ENCODE measurements at regions not wholly inside any gene's neighbourhood (a gene's known extent, or its start where the extent isn't known, plus 50 kb on each side); places are given as distances from the start of the nearest gene placed in this dataset.
A peak's percentile ranks its signal among the peaks of the same experiment; 100 is the strongest.

DNA sequence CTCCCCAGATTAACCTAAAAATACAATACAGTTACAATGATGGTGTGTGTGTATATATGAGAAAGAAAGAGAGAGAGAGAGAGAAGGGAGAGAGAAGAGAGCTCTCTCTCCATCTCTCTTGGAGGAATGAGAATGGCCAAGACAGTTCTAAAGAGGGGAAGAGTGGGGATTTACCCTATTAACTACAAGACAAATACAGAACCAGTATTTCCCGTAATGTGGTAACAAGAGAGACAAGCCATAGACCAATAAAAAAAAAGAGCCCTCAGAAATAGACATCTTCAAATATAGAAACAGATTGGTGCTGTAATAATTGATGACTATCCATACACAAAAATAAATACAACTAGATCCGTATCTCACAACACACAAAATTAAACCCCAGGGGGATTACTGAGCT, 87.0 kb downstream of the NSMCE3 start:
- DNase-seq (ENCODE audit: low spot score in 2 of 2): no peak
- TF ChIP-seq POLR2A (IDR thresholded peaks at IDR 0.05): no peak
- TF ChIP-seq, protein P1, sequence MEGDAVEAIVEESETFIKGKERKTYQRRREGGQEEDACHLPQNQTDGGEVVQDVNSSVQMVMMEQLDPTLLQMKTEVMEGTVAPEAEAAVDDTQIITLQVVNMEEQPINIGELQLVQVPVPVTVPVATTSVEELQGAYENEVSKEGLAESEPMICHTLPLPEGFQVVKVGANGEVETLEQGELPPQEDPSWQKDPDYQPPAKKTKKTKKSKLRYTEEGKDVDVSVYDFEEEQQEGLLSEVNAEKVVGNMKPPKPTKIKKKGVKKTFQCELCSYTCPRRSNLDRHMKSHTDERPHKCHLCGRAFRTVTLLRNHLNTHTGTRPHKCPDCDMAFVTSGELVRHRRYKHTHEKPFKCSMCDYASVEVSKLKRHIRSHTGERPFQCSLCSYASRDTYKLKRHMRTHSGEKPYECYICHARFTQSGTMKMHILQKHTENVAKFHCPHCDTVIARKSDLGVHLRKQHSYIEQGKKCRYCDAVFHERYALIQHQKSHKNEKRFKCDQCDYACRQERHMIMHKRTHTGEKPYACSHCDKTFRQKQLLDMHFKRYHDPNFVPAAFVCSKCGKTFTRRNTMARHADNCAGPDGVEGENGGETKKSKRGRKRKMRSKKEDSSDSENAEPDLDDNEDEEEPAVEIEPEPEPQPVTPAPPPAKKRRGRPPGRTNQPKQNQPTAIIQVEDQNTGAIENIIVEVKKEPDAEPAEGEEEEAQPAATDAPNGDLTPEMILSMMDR (IDR thresholded peaks at IDR 0.05): no peak
- 49 to 63% methylated on average over 2 of the region's 2 CpGs for WGBS, 2 donors
- intact Hi-C loops (cut with DNase I; ENCODE audit: low total_unique reads): no loop called here
- no peak overlapping the region for H3K4me3 ChIP-seq (ENCODE audit: low read depth, poor library complexity, severe bottlenecking)

DNA sequence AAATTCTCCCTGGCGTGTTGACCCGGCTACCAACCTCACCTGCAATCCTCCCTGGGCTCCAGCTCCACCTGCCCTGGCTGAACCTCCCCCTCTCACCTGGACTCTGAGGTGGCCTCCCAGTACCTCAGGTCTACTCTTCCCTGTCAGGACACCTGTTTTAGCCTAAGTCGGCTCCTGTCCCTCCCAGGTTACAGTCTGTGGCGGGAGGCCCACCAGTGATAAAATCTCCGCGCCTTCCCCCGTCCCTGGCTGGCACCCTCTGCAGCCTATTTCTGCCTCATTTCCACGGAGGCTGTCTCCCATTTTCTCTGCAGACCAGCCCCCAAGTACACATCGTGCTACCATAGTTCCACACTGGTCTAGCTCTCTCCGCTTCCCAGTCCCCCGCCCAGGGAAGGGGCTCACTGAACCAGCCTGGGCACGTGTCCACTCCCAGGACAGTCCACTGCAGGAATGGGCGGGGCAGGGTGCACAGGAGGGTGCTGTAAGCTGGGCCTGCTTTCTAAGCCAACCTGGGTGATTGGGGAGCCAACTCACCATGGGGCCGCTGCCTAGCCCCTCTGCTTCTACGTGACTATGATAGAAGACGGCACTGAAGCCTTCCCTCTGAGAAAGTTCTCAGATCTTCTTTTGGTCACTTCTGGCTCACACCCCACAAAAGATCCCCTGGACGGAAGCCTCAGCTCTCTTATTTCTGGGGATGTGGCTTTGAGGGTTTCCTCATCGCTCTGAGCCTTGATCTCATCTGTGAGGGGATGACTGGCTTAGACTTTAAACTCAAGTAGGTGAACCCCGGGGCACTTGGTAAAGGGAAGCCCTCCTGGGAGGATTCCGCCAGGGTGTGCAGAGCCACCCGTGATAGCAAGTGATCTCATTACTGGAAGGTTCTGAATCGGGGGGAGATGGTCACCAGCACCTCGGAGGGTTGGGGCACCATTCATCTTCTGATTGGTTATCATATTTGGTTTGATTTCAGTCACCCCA, 96.6 kb downstream of the NSMCE3 start:
- 86 to 91% methylated on average over 23 of the region's 23 CpGs for WGBS, 2 donors
- TF ChIP-seq POLR2A (IDR thresholded peaks at IDR 0.05): no peak
- TF ChIP-seq, protein P1 (IDR thresholded peaks at IDR 0.05): no peak

DNA sequence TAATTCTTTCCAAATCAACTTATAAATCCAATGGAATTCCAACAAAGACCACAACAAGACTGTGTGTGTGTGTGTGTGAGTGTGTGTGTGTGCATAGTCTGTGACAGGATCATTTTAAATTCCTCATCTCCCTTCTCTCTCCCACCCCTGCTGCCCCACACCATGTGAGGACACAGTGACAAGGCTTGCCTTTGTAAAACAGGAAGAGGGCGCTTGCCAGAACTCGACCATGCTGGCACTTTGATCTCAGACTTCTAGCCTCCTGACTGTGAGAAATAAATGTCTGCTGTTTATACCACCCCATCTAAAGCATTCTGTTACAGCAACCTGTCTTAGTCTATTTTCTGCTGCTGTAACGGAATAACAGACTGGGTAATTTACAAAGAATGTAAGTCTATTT, 99.1 kb downstream of the NSMCE3 start:
- 44 to 53% methylated on average over 3 of the region's 3 CpGs for WGBS, 2 donors
- intact Hi-C loops (cut with DNase I; ENCODE audit: low total_unique reads): no loop called here
- H3K4me3 ChIP-seq (ENCODE audit: low read depth, poor library complexity, severe bottlenecking): no peak overlapping the region
- TF ChIP-seq, protein P1 (IDR thresholded peaks at IDR 0.05): no peak
- no peak for TF ChIP-seq POLR2A (IDR thresholded peaks at IDR 0.05)
- peak in 1 of 2 donors; percentile 56 for DNase-seq (ENCODE audit: low spot score in 2 of 2)

More for the DNA sequence above, 96.6 kb downstream of the NSMCE3 start:
- intact Hi-C loops (cut with DNase I; ENCODE audit: low total_unique reads): no loop called here
- DNase-seq (ENCODE audit: low spot score in 2 of 2): peak in 1 of 2 donors; percentile 79
- H3K4me3 ChIP-seq (ENCODE audit: low read depth, poor library complexity, severe bottlenecking): no peak overlapping the region
